ENCODE measurements at regions not wholly inside any gene's neighbourhood (a gene's known extent, or its start where the extent isn't known, plus 50 kb on each side); places are given as distances from the start of the nearest gene placed in this dataset.

GRCh38 chrX:10798041-10798440 lies 177.7 kb upstream of the MID1 start:
- H3K36me3 ChIP-seq (ENCODE audit: control insufficient read depth in 4 of 4, insufficient read depth in 4 of 4, low read length in 3 of 4): no peaks in the 10 kb centered on the region
- H3K9me3 ChIP-seq (ENCODE audit: control extremely low read depth in 1 of 5, control insufficient read depth in 4 of 5, insufficient read depth in 2 of 5, low read depth in 1 of 5, low read length in 4 of 5): no peaks in the 10 kb centered on the region
- WGBS (ENCODE audit: insufficient coverage): 70% methylated on average over 3 of the region's 3 CpGs
- no peaks in the 10 kb centered on the region for H3K4me1 ChIP-seq (ENCODE audit: control extremely low read depth in 1 of 4, control insufficient read depth in 4 of 4, insufficient read depth in 4 of 4, low read length in 3 of 4)
- H3K27ac ChIP-seq (ENCODE audit: insufficient read depth in 1 of 2, low read depth in 1 of 2, low read length in 2 of 2, poor library complexity in 1 of 2, severe bottlenecking in 2 of 2): no peak overlapping the region
- CTCF ChIA-PET: no interaction called here
- no peak overlapping the region for H3K4me3 ChIP-seq (ENCODE audit: control insufficient read depth in 1 of 7, extremely low read depth in 1 of 7, insufficient read depth in 4 of 7, low read depth in 2 of 7, low read length in 6 of 7)
- POLR2A ChIA-PET: no interaction called here
- no peak for DNase-seq
- H3K27me3 ChIP-seq (replicated peaks in 2 of 5; ENCODE audit: control insufficient read depth in 4 of 5, insufficient read depth in 5 of 5, low read length in 4 of 5): no peaks in the 10 kb centered on the region

DNA sequence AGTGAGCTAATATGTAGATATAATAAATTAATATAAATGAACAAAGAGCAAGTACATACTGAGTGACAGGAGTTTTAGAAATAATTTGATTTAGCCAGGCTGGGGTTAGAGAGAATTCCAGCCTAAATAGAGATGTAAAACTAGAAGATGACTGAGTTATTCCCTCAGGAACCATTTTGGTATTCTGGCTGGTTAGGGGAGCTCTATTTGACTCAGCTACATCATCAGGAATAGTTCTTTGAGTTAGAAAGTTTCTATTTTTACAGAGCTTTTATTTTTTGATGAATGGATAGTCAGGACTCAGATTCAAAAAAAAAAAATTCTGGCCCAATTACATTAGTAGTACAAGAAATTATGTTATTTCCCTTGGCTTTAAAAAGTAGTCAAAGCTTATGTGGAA lies 180.4 kb upstream of the MID1 start:
- CTCF ChIA-PET: no interaction called here
- H3K27me3 ChIP-seq (replicated peaks in 2 of 5; ENCODE audit: control insufficient read depth in 4 of 5, insufficient read depth in 5 of 5, low read length in 4 of 5): no peaks in the 10 kb centered on the region
- no peak overlapping the region for H3K27ac ChIP-seq (ENCODE audit: insufficient read depth in 1 of 2, low read depth in 1 of 2, low read length in 2 of 2, poor library complexity in 1 of 2, severe bottlenecking in 2 of 2)
- H3K4me3 ChIP-seq (ENCODE audit: control insufficient read depth in 1 of 7, extremely low read depth in 1 of 7, insufficient read depth in 4 of 7, low read depth in 2 of 7, low read length in 6 of 7): no peak overlapping the region
- DNase-seq: no peak
- no peaks in the 10 kb centered on the region for H3K9me3 ChIP-seq (ENCODE audit: control extremely low read depth in 1 of 5, control insufficient read depth in 4 of 5, insufficient read depth in 2 of 5, low read depth in 1 of 5, low read length in 4 of 5)
- no peaks in the 10 kb centered on the region for H3K36me3 ChIP-seq (ENCODE audit: control insufficient read depth in 4 of 4, insufficient read depth in 4 of 4, low read length in 3 of 4)
- POLR2A ChIA-PET: no interaction called here
- H3K4me1 ChIP-seq (ENCODE audit: control extremely low read depth in 1 of 4, control insufficient read depth in 4 of 4, insufficient read depth in 4 of 4, low read length in 3 of 4): no peaks in the 10 kb centered on the region

GRCh38 chrX:10811111-10811510 lies 190.7 kb upstream of the MID1 start:
- H3K27me3 ChIP-seq (replicated peaks in 2 of 5; ENCODE audit: control insufficient read depth in 4 of 5, insufficient read depth in 5 of 5, low read length in 4 of 5): no peaks in the 10 kb centered on the region
- H3K4me1 ChIP-seq (ENCODE audit: control extremely low read depth in 1 of 4, control insufficient read depth in 4 of 4, insufficient read depth in 4 of 4, low read length in 3 of 4): no peaks in the 10 kb centered on the region
- WGBS (ENCODE audit: insufficient coverage): 90% methylated on average over 3 of the region's 3 CpGs
- no peaks in the 10 kb centered on the region for H3K9me3 ChIP-seq (ENCODE audit: control extremely low read depth in 1 of 5, control insufficient read depth in 4 of 5, insufficient read depth in 2 of 5, low read depth in 1 of 5, low read length in 4 of 5)
- ChIA-PET CTCF (no interaction called here), POLR2A (interaction anchor here (0.6 kb wide), 1 partner anchor 65 kb away, joined by 3 read pairs; no protein-coding TSS in a partner anchor)
- H3K36me3 ChIP-seq (ENCODE audit: control insufficient read depth in 4 of 4, insufficient read depth in 4 of 4, low read length in 3 of 4): no peaks in the 10 kb centered on the region
- DNase-seq: no peak
- no peak overlapping the region for H3K27ac ChIP-seq (ENCODE audit: insufficient read depth in 1 of 2, low read depth in 1 of 2, low read length in 2 of 2, poor library complexity in 1 of 2, severe bottlenecking in 2 of 2)
- H3K4me3 ChIP-seq (ENCODE audit: control insufficient read depth in 1 of 7, extremely low read depth in 1 of 7, insufficient read depth in 4 of 7, low read depth in 2 of 7, low read length in 6 of 7): no peak overlapping the region

DNA sequence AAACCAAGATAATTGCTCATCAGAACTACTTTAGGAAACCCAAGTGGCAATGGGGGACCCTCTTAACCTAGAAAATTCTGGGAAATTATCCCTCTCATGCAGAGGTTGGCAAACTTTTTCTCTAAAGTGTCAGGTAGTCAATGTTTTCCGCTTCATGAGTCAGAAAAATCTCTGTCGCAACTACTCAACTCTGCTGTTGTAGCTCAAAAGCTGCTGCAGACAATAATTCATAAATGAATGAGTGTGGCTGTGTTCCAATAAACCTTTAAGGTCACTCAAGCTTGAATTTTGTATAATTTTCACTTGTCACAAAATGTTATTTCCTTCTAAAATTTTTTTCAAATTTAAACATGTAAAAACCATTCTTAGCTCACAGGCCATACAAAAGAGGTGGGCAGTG lies 193.4 kb upstream of the MID1 start:
- Histone ChIP-seq H3K4me3 (ENCODE audit: control insufficient read depth in 1 of 7, extremely low read depth in 1 of 7, insufficient read depth in 4 of 7, low read depth in 2 of 7, low read length in 6 of 7) (no peak overlapping the region), H3K9me3 (ENCODE audit: control extremely low read depth in 1 of 5, control insufficient read depth in 4 of 5, insufficient read depth in 2 of 5, low read depth in 1 of 5, low read length in 4 of 5) (no peaks in the 10 kb centered on the region), H3K27me3 (replicated peaks in 2 of 5; ENCODE audit: control insufficient read depth in 4 of 5, insufficient read depth in 5 of 5, low read length in 4 of 5) (no peaks in the 10 kb centered on the region), H3K27ac (ENCODE audit: insufficient read depth in 1 of 2, low read depth in 1 of 2, low read length in 2 of 2, poor library complexity in 1 of 2, severe bottlenecking in 2 of 2) (no peak overlapping the region), H3K4me1 (ENCODE audit: control extremely low read depth in 1 of 4, control insufficient read depth in 4 of 4, insufficient read depth in 4 of 4, low read length in 3 of 4) (no peaks in the 10 kb centered on the region), H3K36me3 (ENCODE audit: control insufficient read depth in 4 of 4, insufficient read depth in 4 of 4, low read length in 3 of 4) (no peaks in the 10 kb centered on the region)
- no CpG with 5 or more reads among the region's 2 CpGs for WGBS (ENCODE audit: insufficient coverage)
- ChIA-PET CTCF (no interaction called here), POLR2A (no interaction called here)
- no peak for DNase-seq

- H3K27me3 ChIP-seq (replicated peaks in 2 of 5; ENCODE audit: control insufficient read depth in 4 of 5, insufficient read depth in 5 of 5, low read length in 4 of 5): no peaks in the 10 kb centered on the region
- no peaks in the 10 kb centered on the region for H3K9me3 ChIP-seq (ENCODE audit: control extremely low read depth in 1 of 5, control insufficient read depth in 4 of 5, insufficient read depth in 2 of 5, low read depth in 1 of 5, low read length in 4 of 5)
- no peaks in the 10 kb centered on the region for H3K4me1 ChIP-seq (ENCODE audit: control extremely low read depth in 1 of 4, control insufficient read depth in 4 of 4, insufficient read depth in 4 of 4, low read length in 3 of 4)
- H3K27ac ChIP-seq (ENCODE audit: insufficient read depth in 1 of 2, low read depth in 1 of 2, low read length in 2 of 2, poor library complexity in 1 of 2, severe bottlenecking in 2 of 2): no peak overlapping the region
- no peaks in the 10 kb centered on the region for H3K36me3 ChIP-seq (ENCODE audit: control insufficient read depth in 4 of 4, insufficient read depth in 4 of 4, low read length in 3 of 4)
- ChIA-PET POLR2A (no interaction called here), CTCF (no interaction called here)
- no peak overlapping the region for H3K4me3 ChIP-seq (ENCODE audit: control insufficient read depth in 1 of 7, extremely low read depth in 1 of 7, insufficient read depth in 4 of 7, low read depth in 2 of 7, low read length in 6 of 7)
- DNase-seq: no peak
Measured at GRCh38 chrX:10818651-10819050, 198.3 kb upstream of the MID1 start.

DNA sequence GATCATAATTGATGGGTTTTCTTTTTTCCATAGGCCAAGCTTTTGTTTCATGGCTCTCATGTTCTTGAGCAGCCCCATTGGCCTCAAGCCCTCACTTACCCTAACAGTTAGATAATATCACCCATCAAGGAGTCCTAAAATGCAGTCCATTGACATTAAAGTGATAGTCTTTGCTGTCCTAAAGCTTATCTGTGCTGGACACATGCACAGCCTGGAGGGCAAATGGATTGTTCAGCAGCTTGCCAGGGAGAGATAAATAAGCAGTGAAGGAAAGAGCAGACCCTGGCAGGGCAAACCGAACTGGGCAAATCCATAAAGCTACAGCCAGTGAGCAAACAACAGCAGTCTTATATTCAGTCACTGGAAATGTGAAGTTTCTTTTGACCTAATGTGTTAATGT lies 199.6 kb upstream of the MID1 start:
- H3K36me3 ChIP-seq (ENCODE audit: control insufficient read depth in 4 of 4, insufficient read depth in 4 of 4, low read length in 3 of 4): no peaks in the 10 kb centered on the region
- H3K9me3 ChIP-seq (ENCODE audit: control extremely low read depth in 1 of 5, control insufficient read depth in 4 of 5, insufficient read depth in 2 of 5, low read depth in 1 of 5, low read length in 4 of 5): no peaks in the 10 kb centered on the region
- peak in 2 of 3 donors; percentile 5 to 17 for DNase-seq
- H3K27me3 ChIP-seq (replicated peaks in 2 of 5; ENCODE audit: control insufficient read depth in 4 of 5, insufficient read depth in 5 of 5, low read length in 4 of 5): no peaks in the 10 kb centered on the region
- H3K4me3 ChIP-seq (ENCODE audit: control insufficient read depth in 1 of 7, extremely low read depth in 1 of 7, insufficient read depth in 4 of 7, low read depth in 2 of 7, low read length in 6 of 7): no peak overlapping the region
- H3K27ac ChIP-seq (ENCODE audit: insufficient read depth in 1 of 2, low read depth in 1 of 2, low read length in 2 of 2, poor library complexity in 1 of 2, severe bottlenecking in 2 of 2): no peak overlapping the region
- no CpG with 5 or more reads among the region's 1 CpG for WGBS (ENCODE audit: insufficient coverage)
- ChIA-PET POLR2A (no interaction called here), CTCF (no interaction called here)
- no peaks in the 10 kb centered on the region for H3K4me1 ChIP-seq (ENCODE audit: control extremely low read depth in 1 of 4, control insufficient read depth in 4 of 4, insufficient read depth in 4 of 4, low read length in 3 of 4)

DNA sequence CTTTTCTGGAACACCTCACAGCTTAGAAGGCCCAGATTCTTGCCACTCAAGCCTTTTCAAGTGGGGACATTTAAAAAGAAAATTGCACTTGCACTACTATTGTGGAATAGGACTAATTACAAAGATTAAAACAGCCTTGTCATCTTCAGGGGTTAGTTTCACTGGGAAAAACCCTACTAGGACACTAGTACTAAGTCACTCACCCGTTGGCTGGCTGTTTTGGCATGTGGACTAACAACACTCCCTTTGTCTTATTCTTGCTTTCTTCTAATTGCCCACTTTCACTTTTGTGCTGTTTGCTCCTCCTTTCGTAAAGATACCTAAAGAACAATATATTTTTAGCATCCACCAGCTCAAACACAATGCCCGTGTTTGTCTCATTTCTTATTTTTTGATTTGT lies 200.9 kb upstream of the MID1 start:
- DNase-seq: no peak
- H3K4me3 ChIP-seq (ENCODE audit: control insufficient read depth in 1 of 7, extremely low read depth in 1 of 7, insufficient read depth in 4 of 7, low read depth in 2 of 7, low read length in 6 of 7): no peak overlapping the region
- H3K4me1 ChIP-seq (ENCODE audit: control extremely low read depth in 1 of 4, control insufficient read depth in 4 of 4, insufficient read depth in 4 of 4, low read length in 3 of 4): no peaks in the 10 kb centered on the region
- no peaks in the 10 kb centered on the region for H3K36me3 ChIP-seq (ENCODE audit: control insufficient read depth in 4 of 4, insufficient read depth in 4 of 4, low read length in 3 of 4)
- CTCF ChIA-PET: no interaction called here
- POLR2A ChIA-PET: no interaction called here
- H3K27ac ChIP-seq (ENCODE audit: insufficient read depth in 1 of 2, low read depth in 1 of 2, low read length in 2 of 2, poor library complexity in 1 of 2, severe bottlenecking in 2 of 2): no peak overlapping the region
- H3K27me3 ChIP-seq (replicated peaks in 2 of 5; ENCODE audit: control insufficient read depth in 4 of 5, insufficient read depth in 5 of 5, low read length in 4 of 5): no peaks in the 10 kb centered on the region
- H3K9me3 ChIP-seq (ENCODE audit: control extremely low read depth in 1 of 5, control insufficient read depth in 4 of 5, insufficient read depth in 2 of 5, low read depth in 1 of 5, low read length in 4 of 5): no peaks in the 10 kb centered on the region
- WGBS (ENCODE audit: insufficient coverage): 63% methylated on average over 1 of the region's 3 CpGs

DNA sequence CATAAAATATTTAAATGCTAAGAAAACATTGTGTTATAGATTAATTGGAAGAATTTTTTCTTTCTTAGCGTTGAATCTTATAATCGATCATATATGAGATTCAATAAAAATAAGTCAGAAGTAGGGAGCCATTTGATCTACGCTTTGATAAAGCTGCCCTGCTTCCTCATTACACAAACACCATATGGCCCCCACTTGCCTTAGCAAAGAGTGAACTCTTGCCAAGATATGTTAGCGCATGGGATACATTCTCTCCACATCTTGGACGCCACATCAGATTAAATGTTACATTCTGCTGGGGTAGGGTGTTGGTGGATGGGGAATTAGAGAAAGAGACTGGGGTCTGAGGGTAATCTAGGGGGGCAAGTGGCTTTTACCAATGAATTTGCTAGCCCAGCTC lies 207.7 kb upstream of the MID1 start:
- POLR2A ChIA-PET: no interaction called here
- Histone ChIP-seq H3K4me3 (ENCODE audit: control insufficient read depth in 1 of 7, extremely low read depth in 1 of 7, insufficient read depth in 4 of 7, low read depth in 2 of 7, low read length in 6 of 7) (no peak overlapping the region), H3K27ac (ENCODE audit: insufficient read depth in 1 of 2, low read depth in 1 of 2, low read length in 2 of 2, poor library complexity in 1 of 2, severe bottlenecking in 2 of 2) (no peak overlapping the region), H3K36me3 (ENCODE audit: control insufficient read depth in 4 of 4, insufficient read depth in 4 of 4, low read length in 3 of 4) (no peaks in the 10 kb centered on the region), H3K9me3 (ENCODE audit: control extremely low read depth in 1 of 5, control insufficient read depth in 4 of 5, insufficient read depth in 2 of 5, low read depth in 1 of 5, low read length in 4 of 5) (no peaks in the 10 kb centered on the region), H3K4me1 (ENCODE audit: control extremely low read depth in 1 of 4, control insufficient read depth in 4 of 4, insufficient read depth in 4 of 4, low read length in 3 of 4) (no peaks in the 10 kb centered on the region), H3K27me3 (replicated peaks in 2 of 5; ENCODE audit: control insufficient read depth in 4 of 5, insufficient read depth in 5 of 5, low read length in 4 of 5) (no peaks in the 10 kb centered on the region)
- CTCF ChIA-PET: no interaction called here
- no peak for DNase-seq
- no CpG with 5 or more reads among the region's 5 CpGs for WGBS (ENCODE audit: insufficient coverage)
